ENCODE measurements at regions not wholly inside any gene's neighbourhood (a gene's known extent, or its start where the extent isn't known, plus 50 kb on each side); places are given as distances from the start of the nearest gene placed in this dataset.

- TF ChIP-seq NBN (IDR thresholded peaks at IDR 0.05) (no peak), TCF3 (IDR thresholded peaks at IDR 0.05; ENCODE audit: borderline replicate concordance, insufficient read depth, low read depth, low read length) (no peak), SIX5 (IDR thresholded peaks at IDR 0.05; ENCODE audit: low read depth, low read length, severe bottlenecking) (no peak), NR2C1 (IDR thresholded peaks at IDR 0.05) (no peak)
Measured at GRCh38 chr1:221089803-221090202, 210.6 kb downstream of the HLX start.
